GM19238 (cell line): ENCODE measurements at regions not wholly inside any gene's neighbourhood (a gene's known extent, or its start where the extent isn't known, plus 50 kb on each side); places are given as distances from the start of the nearest gene placed in this dataset.

Experiments
- DNase-seq: peaks from one replicate; pipeline ENCODE4 v3.0.0; 2011; ENCODE audit warnings: low spot score; ENCODE audit not compliant: insufficient read length

DNA sequence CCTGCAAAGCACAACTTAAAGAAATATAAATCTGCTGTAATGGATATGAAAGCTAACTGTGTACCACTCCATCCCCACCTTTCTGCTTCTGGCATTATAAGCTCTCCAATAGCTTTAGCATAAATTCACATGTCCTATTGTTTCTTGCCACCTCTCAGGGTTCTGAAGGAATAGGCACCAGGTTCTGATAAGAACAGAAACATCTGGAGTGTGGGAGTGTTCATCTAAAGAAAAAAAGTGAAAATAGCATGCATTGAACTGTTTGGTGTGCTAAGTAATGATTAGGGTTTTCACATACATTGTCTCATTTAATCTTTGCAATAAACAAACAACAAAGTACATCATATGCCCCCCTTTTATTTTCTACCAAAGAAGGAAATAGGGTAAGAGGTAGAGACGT is 72.3 kb downstream of the FAM76B start:
- DNase-seq = no peak

DNA sequence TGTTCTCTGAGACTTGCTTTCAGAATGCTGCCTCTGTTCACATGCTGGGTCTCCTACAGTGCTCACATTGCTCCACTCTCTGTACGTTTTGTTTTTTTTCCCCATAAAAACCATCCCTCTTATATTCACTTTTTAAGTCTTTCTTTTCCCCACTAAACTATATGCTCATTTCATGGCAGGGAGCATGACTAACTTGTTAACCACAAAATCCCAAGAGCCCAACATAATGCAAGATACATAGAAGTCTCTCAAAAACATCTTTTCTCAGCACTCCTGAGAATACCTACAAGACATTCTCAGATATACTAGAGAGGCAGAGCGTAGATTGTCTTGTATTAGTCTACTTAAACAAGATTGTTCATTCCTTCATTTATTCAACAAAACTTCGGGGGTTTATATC is 73.3 kb downstream of the FAM76B start:
- no peak for DNase-seq

DNA sequence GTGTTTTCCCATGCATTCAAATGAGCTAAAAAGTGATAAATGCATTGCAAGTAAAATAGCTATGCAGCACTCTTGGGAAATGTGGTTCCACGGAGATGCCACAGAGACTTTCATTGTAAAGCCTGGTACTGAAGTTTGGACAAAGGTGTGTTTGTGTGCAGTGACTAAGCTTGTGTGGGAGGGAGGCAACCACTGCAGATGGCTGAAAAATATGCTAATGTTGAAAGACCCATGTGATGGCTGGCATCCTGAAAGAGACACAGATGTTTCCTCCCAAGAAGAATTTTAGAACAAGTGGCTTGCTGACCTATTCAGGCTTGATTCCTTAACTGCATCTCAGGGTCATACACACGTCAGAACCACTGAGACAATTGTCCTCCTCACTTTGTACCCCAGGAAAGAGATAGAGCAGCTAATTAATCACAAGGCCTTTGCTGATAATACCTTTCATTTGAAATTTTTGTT is 73.8 kb downstream of the FAM76B start:
- DNase-seq = no peak

DNA sequence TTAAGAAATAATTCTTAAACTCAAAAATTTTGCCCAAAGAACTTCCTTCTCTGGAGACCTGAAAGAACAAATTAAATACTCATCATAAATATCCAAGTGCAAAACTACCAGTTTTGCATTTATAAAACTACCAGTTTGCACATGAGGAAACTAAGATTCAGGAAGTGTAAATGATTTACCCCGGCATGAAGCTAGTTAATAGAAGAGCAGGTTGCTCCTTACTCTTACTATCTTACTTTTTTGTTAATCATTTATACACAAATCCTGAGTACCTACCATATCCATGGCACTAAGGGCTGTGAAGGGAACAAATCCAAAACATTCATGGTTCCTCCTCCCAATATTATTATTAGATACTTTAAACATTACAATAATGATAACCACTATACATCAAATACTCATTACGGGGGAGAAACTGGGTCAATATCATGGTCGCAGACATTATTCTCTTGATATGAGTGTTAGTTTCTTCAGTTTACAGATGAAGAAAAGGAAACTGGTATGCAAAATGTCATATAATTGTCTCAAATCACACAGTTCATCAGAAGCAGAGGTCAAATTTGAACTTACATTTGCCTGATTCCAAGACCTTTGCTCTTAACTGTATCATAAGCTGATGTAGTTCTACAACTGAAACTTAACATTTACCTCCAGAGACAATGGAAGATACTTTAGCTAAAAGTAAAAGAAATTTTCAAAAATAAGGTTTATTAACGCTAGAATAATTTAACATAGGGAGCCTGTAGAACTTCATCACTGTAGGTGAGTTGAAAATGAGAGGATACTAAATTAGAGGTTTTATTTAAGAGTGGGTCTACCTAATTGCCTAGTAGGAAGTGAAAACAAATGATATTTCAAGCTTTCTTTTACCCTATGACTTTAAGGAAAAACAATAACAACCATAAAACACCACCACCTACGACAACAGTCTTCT is 74.5 kb downstream of the FAM76B start:
- no peak for DNase-seq

DNA sequence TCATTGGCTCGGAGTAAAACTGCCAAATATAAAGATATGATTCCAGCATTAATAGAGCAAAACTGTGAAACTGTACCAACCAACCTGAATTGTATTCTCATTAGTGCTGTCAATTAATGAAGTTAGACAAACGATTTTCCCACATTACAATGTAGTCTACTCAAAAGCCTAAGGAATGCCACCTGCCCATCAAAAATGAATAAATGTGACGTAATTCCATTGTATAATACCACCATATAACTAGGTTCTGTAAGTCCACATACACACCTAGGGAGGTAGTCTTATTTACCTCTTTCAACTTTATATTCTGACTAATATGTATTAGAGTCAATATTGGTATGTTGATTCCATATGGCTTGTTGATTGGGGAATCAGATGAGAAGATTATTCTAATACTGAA is 76.2 kb downstream of the FAM76B start:
- no peak for DNase-seq

DNA sequence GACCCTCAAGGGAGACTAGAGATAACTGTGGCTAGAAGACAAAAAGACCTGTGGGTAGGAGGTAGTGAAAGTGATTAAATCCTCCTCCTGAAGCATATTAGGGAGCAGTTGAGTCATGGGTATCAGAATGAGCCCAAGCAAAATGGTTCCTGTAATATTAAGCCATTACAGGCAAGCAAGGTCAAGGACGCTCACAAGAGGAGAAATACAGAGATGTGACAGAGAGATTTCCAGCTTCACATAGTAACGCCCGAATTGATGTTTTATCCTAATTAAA is 77.7 kb downstream of the FAM76B start:
- DNase-seq = no peak

DNA sequence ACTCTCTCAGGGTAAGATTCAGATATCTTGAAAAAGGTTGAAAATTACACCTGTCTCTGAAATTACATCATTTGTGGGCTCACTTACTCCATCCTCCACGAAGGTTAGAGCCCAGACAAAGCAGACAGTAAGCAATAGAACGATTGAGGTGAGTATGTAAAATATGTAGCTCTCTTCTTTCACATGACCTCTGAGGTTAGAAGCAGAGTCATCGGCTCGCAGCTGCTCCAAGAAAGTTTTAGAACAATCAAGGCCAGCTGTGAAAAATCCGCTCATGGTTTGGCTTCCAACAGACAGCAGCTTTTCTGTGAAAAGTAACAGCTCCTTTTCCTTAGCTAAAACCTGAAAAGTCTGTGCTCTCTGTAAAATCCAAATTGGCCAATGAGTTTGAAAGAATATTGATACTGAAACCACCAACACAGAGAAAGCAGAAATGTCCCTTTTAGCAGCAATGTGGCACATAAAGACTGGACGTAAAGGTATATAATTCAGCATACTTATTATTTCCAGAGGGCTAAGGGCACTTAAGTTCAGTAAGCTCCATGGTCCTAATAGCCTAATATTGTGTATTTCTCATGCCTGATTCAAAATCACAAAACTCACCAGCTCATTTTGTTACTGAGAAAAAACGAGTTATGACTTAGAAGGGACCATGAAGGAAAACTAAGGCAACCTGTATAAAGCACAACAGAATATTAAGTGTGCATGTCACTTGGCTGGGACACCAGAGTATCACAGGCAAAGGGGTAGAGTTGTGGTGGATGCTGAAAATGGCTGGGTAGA is 78.2 kb downstream of the FAM76B start:
- no peak for DNase-seq

DNA sequence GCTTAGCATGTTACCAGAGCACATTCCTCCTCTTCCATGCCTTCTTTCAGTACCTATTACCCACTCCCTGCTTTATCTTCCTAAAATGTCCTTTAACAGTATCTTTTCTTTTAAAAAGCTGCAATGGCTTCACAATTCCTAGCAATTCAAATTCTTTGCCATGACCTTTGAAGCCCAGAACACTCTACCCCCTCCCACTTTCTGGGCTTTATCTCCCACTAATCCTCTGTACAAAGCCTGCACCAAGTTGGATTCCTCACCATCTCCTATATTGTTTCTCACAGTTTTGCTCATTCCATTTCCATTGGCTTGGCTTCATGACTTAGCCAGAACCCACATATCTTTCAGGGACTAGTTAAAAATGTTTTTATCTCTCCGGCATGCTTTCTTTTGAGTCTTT is 80.9 kb downstream of the FAM76B start:
- no peak for DNase-seq

DNA sequence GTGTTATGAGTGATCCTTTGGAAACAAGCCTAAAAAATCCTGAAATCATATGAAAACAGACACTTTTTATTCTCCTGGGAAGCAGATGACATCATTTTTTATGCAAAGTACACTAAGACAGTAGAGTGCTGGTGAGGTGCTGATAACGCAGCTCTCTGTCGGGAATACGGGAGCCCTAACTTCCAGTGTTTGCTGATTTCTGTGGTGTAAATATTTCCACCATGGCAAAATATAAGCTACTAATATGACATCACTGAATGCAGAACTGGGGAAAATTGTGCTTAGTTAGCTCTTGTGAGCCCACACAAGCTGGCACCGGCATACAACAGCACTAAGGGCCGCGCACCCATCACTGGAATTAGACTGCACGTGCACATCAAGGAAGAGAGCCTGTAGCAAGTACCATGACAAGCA is 82.6 kb downstream of the FAM76B start:
- DNase-seq = no peak

DNA sequence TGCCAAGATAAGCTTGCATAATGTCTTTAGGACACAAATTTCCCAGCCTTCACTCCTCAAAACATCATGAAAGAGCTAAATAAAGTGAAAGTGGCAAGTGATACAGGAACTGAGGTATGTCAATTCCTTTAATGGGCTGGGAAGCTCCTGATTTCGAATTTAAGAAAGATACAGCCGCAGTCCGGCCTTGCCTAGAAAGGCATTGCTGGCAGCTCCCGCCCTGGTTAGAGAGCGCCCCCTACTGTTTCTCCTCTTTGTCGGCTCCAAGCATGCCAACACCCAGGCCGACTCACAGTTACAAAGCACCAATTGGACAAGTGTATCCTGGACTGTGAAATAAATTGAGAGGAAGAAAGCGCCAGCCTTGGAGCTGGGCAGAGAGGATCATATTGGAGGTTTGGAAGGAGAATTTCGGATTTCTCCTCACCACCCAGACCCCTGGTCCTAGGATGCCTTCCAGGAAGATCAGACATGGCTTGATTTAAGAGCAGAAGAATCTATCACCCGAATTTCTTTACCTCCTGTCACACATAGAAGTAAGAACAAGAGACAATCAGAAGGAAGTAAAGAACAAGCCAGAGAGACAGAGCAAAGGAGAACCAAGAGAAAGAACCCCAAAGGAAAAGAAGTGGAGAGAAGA is 84.0 kb downstream of the FAM76B start:
- peak; percentile 28 for DNase-seq

DNA sequence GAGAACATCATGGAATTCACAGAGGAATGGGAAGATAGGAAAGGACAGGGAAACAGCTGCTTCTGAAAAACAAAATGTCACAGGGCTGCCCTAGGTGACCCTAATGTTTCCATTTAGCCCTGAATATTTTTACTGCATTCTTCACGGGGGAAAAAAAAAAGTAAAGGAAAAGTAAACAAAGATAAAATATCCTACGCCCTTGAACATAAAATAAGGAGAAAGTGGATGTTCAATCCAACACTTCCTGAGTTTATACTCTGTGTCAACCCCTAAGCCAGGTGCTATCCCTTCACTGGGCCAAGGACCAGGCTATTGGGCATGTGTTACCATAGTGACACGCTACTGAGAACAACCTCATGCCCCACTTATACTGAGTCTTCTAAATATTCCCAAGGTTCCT is 84.7 kb downstream of the FAM76B start:
- no peak for DNase-seq

DNA sequence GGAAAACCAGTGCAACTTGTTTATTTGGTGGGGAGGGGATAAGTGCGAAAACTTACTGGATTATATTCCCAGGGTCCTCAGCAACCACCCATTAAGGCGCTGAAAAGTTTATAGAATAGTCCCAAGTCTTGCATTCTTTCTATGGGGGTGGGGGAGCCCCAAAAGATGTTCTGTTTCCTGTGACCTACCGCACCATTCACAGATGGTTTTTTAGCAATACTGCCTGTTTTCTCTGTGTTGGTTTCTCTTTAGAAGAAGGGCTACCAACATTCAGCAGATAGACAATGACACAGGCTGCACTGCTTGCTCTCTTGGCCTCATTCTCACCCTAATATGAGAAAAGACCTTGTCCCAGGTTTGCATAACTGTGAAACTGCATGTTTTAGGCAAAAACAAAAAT is 86.5 kb downstream of the FAM76B start:
- no peak for DNase-seq

DNA sequence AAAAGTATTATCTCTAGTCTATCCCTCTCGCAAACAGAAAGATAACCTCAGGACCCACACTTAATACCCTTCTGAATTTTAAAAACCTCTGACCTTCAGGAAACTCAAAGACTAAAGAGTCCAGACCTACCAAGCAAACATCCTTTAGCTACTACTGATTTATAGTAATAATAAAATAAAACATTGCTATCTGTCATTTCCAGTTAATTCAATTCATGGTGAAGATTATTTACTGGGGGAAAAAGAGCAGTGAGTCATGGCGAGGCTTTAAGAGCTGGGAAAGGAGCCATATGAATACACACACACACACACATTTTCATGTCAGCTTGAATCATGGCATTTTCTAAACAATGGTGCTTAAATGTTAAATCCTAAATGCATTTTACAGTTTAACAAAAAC is 87.1 kb downstream of the FAM76B start:
- DNase-seq = no peak

DNA sequence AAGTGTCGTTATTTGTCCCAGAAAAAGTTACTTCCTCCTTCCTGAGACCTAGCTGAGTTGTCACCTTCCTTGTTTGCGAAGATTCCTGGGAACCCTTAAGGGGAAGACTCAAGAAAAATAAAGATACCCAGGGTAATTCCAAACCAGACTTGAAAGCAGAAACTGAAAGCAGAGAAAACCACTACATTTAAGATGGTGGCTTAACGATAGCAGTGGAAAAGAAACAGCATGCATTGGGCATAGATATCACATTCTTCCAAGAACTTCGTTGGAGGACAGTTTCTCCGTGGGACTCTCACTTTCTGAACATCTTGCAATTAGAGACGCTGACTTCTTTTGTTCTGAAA is 89.1 kb downstream of the FAM76B start:
- no peak for DNase-seq

DNA sequence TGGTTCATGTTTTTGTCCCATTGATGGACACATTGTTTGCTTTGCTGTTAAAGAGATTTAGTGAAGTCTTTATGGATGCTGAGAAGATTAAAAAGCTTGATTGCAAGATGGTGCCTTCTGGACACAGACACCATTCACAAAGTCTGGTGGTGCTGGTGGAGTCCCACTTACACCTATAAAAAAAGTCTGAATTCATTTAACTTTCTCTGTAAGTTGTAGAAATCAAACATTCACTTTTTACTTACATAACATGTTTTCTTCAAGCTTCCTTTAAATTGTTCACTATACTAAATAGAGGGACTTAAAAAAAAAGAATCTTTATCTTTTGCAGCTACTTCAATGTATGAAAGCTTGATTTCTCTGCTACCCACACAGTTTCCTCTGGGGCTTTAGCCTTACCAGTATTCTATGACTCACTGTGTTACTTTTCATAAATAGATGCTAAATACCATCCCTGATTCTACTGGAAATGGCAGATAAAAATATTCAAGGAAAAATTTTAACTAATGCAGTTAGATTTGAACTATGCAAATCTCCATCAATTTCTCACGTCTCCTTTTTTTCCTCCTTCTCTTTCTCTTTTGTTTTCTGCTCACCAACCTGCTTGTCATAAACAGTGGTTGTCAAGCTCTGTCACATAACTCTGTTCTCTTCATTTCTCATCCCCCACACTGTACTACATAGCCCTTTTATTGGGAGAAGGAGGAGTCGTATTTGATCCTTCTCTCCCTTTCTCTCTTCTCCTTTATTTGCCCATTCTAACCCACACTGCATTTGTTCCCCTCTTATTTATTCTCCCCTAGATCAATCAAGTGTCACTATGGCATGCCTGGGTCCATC is 89.7 kb downstream of the FAM76B start:
- DNase-seq = no peak

DNA sequence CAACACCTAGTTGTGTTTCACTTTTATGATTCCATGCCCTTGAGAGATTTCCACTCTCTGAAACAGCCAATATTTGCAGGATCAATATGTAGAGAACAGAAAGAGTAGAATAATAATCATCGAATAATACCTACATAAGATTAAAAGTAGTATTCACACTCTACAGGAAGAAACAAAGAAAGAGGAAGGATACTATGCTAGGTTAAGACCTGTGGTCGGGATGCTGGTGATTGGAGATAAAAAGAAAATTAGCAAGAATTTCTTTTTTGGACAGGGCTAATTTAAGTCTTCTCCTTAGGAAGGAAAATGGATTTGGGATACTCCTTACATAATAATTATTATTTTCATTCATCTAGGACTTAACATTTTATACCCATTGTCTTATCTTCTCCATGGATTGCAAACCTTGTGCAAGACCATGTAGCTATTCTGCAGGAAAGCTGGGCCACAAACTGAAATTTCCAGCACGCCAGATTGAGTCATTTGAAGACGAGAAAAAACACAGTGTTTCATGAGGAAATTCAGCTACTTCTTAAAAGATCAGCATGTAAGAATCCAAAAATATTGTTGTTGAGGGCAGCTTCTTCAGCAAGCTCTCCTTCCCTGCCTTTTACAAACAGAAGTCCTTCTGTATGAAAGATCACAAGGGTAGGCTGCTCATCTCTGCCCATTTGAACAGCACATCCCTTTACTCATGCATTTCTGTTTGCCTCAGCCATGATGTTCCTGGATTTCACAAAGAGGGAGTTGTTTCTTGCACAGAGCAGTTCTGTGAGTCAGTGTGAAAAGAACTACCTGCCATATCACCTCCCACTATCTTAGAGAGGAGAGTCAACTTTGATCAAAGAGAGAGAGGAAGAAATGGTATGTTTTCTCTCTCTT is 90.7 kb downstream of the FAM76B start:
- no peak for DNase-seq

DNA sequence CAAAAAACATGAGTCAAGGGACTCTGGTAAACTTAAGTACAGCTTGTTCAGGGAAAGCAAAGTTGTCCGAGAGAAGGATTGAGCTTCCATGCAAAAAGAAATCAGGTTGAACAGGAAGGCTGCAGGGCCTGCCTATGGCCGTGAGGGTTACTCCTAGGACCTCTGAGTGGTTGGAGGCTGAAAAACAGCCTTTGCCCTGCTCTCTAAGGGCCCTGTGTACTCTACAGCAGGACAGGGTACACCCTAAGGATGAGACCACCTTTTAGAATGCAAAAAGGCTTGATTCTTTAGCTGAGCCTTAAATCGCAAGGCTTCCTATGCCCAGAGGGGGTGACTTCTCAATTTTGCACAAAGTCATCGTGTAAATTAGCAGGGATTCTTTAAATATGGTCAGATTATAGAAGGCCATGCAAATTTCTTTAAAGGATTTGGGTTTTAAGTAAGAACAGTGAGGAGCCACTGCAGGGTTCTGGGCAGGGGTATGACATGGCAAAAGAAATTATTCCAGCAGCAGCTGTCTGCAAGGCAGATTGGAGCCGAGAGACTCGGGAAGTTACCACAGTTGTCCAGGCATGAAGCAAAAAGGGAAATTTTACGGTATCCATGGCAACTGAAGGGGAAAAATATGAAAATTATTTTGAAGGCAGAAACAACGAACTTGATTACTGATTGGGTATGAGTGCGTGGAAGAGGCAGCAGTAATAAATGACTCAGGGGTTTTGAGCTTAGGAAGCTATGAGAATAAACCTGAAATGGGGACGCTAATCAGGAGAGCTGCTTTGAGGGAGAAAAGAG is 91.8 kb downstream of the FAM76B start:
- DNase-seq = no peak

DNA sequence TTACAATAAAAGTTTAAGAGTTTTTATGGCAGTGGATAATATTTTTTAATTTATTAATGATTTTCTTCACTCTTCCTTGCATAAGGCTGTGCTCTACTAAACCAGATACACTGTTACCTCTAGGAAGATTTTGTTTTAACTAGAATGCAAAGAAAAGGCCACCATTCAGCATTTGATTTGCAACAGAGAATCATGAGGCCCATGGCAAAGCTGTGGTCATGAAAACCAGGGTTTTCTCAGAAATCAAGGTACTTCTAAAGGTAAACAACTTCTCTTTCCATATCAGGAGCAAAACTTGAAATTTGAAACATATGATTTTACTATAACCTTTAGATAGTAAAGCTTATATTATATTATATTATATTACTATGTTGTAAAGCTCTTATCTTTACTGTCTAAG is 94.4 kb downstream of the FAM76B start:
- no peak for DNase-seq

DNA sequence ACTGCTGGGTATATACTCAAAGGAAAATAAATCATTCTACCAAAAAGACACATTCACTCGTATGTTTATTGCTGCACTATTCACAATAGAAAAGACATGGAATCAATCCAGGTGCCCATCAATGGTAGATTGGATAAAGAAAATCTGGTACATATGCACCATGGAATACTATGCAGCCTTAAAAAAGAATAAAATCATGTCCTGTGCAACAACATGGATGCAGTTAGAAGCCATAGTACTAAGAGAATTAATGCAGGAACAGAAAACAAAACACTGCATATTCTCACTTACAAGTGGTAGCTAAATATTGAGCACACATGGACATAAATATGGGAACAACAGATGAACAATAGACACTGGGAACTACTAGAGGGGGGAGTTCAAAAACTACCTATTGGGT is 96.3 kb downstream of the FAM76B start:
- DNase-seq = no peak
